B cell (primary cell): ENCODE measurements at regions not wholly inside any gene's neighbourhood (a gene's known extent, or its start where the extent isn't known, plus 50 kb on each side); places are given as distances from the start of the nearest gene placed in this dataset.

ENCODE experiments used
- ATAC-seq: fragments of 200-7000 bp; cut with Tn5 transposase; one replicate; pipeline ENCODE4 v1.10.0; 2021; ENCODE audit warnings: low read depth, mild to moderate bottlenecking, moderate number of reproducible peaks, moderate library complexity
- CTCF ChIA-PET: fragments of 350-600 bp; sonication (Branson Sonifier 250); formaldehyde crosslinking; loops from one replicate; lab custom pipeline; 2021; ENCODE audit warnings: antibody characterized with exemption, inconsistent platforms; lab: Charles Lee
- POLR2A ChIA-PET: fragments of 350-600 bp; sonication (Branson Sonifier 250); formaldehyde crosslinking; loops from one replicate; lab custom pipeline; 2021; ENCODE audit warnings: antibody characterized with exemption; lab: Charles Lee
- DNase-seq: peaks from one replicate; pipeline ENCODE4 v3.0.0; 2013
- H2AFZ ChIP-seq: 2 replicates; pipeline ENCODE4 v1.6.1; 2012; ENCODE audit warnings: mild to moderate bottlenecking, low read depth, low read length; ENCODE audit not compliant: insufficient read depth, poor library complexity, severe bottlenecking
- H3K27ac ChIP-seq, 2 donors: 1 replicate in 1 of 2; 2 replicates in 1 of 2; pipeline ENCODE4 v1.5.1; 2012 to 2013; ENCODE audit warnings: low read length in 2 of 2, mild to moderate bottlenecking in 2 of 2, moderate library complexity in 1 of 2
- H3K27me3 ChIP-seq, 4 experiments: fragments of 200-600 bp in 1 of 4; sonication (generic) in 1 of 4; replicated peaks in 1 of 4; 1 replicate in 2 of 4; 2 replicates in 2 of 4; pipeline versions ENCODE4 v1.6.1 to v1.7.0; 2013 to 2016; ENCODE audit warnings: low read length in 3 of 4, mild to moderate bottlenecking in 2 of 4, mixed read lengths in 1 of 4, moderate library complexity in 1 of 4; ENCODE audit not compliant: insufficient read depth in 4 of 4, control insufficient read depth in 3 of 4; ENCODE audit errors: control extremely low read depth in 1 of 4
- H3K36me3 ChIP-seq, 2 experiments: replicated peaks in 1 of 2; 1 replicate in 1 of 2; 2 replicates in 1 of 2; pipeline versions ENCODE4 v1.6.1 to v1.7.1; 2013; ENCODE audit warnings: low read length in 1 of 2; ENCODE audit not compliant: insufficient read depth in 2 of 2, control insufficient read depth in 1 of 2; ENCODE audit errors: control extremely low read depth in 1 of 2, extremely low read depth in 1 of 2
- H3K4me1 ChIP-seq, 2 donors: fragments of 200-600 bp in 1 of 2; sonication (generic) in 1 of 2; 1 replicate in 1 of 2; 2 replicates in 1 of 2; pipeline versions ENCODE4 v1.5.1 to v1.6.1; 2013 to 2017; ENCODE audit warnings: low read length in 2 of 2; ENCODE audit not compliant: control insufficient read depth in 2 of 2, insufficient read depth in 2 of 2
- H3K4me2 ChIP-seq: replicated peaks from 2 replicates; pipeline ENCODE3; 2012; ENCODE audit warnings: mild to moderate bottlenecking, low read depth, low read length; ENCODE audit not compliant: poor library complexity, severe bottlenecking
- H3K4me3 ChIP-seq, 5 experiments: fragments of 200-600 bp in 1 of 5; sonication (generic) in 1 of 5; 1 replicate in 3 of 5; 2 replicates in 2 of 5; pipeline versions ENCODE4 v1.5.1 to v1.7.0; 2011 to 2016; ENCODE audit warnings: low read length in 4 of 5, mild to moderate bottlenecking in 4 of 5, low read depth in 2 of 5, control low read depth in 1 of 5, moderate library complexity in 1 of 5; ENCODE audit not compliant: insufficient read depth in 1 of 5; ENCODE audit errors: control extremely low read depth in 1 of 5, extremely low read depth in 1 of 5
- H3K79me2 ChIP-seq: fragments of 200-600 bp; sonication (generic); one replicate; pipeline ENCODE4 v1.6.0; 2016; ENCODE audit warnings: low read length; ENCODE audit not compliant: control insufficient read depth, insufficient read depth
- H3K9ac ChIP-seq: fragments of 200-600 bp; sonication (generic); 2 replicates; pipeline ENCODE4 v1.6.1; 2017; ENCODE audit warnings: mild to moderate bottlenecking, low read length, moderate library complexity
- H3K9me3 ChIP-seq, 3 donors: one replicate each; pipeline versions ENCODE4 v1.6.1 to v1.7.1; 2013; ENCODE audit warnings: low read length in 2 of 3; ENCODE audit not compliant: control insufficient read depth in 2 of 3, insufficient read depth in 1 of 3; ENCODE audit errors: control extremely low read depth in 1 of 3
- H4K20me1 ChIP-seq: 2 replicates; pipeline ENCODE4 v1.6.0; 2012; ENCODE audit warnings: mild to moderate bottlenecking, low read length; ENCODE audit not compliant: insufficient read depth, control insufficient read depth, poor library complexity, severe bottlenecking
- H3K27ac Mint-ChIP-seq: one replicate; pipeline ENCODE4 v1.8.0; 2021; ENCODE audit warnings: mixed read lengths
- H3K27me3 Mint-ChIP-seq: one replicate; pipeline ENCODE4 v1.8.0; 2021; ENCODE audit warnings: mixed read lengths
- H3K4me1 Mint-ChIP-seq: one replicate; pipeline ENCODE4 v1.8.0; 2021; ENCODE audit warnings: mixed read lengths
- H3K4me3 Mint-ChIP-seq: one replicate; pipeline ENCODE4 v1.8.0; 2021; ENCODE audit warnings: mixed read lengths
- H3K9me3 Mint-ChIP-seq: one replicate; pipeline ENCODE4 v1.8.0; 2022; ENCODE audit warnings: mixed read lengths; ENCODE audit not compliant: insufficient read depth
- EZH2 ChIP-seq: IDR thresholded peaks from 2 replicates; pipeline ENCODE4 v1.6.1; 2012; ENCODE audit warnings: borderline replicate concordance, low read depth, mild to moderate bottlenecking, moderate library complexity, low read length; ENCODE audit not compliant: insufficient read depth, poor library complexity, severe bottlenecking
- WGBS: methylation state at CpG from one replicate; pipeline ENCODE4 v1.1.5; 2013; ENCODE audit warnings: missing lambda C conversion rate; ENCODE audit not compliant: insufficient coverage; 5-methylcytosine and 5-hydroxymethylcytosine counted together
- intact Hi-C: fragments of 100-400 bp; cut with micrococcal nuclease; formaldehyde crosslinking; loops from one replicate; pipeline ENCODE4 v1.10.0; 2022
- TF ChIP-seq, protein P1 (sequence below): fragments of 200-600 bp; IDR thresholded peaks from one replicate; pipeline ENCODE4 v1.8.0; 2022; ENCODE audit warnings: antibody characterized with exemption, mild to moderate bottlenecking

DNA sequence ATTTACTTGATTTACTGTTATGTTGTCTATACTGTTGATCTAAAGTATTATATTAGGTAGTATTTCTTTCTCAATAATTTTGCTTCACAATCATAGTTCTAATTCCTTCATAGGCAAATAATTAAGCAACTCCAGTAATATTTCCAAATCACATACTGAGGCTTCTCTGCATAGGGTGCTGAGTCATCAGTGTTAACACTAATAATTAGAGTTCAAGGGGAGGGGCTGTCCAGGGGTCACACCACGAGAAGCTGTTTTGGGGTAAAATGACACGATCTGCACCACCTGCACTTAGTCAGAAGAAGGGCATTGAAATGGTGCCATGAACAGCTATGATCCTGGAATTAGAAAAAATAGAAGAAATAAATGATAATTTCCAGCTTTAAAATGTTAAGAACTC, 1230.9 kb upstream of the SLC10A2 start:
- Mint-ChIP-seq H3K27me3 (no peaks in the 10 kb centered on the region), H3K4me3 (no peak overlapping the region), H3K4me1 (no peaks in the 10 kb centered on the region), H3K9me3 (no peaks in the 10 kb centered on the region), H3K27ac (no peak overlapping the region)
- H3K9me3 ChIP-seq = no peaks in the 10 kb centered on the region
- no peak overlapping the region for H3K9ac ChIP-seq
- H3K27ac ChIP-seq = no peak overlapping the region
- no peaks in the 10 kb centered on the region for H4K20me1 ChIP-seq
- H3K79me2 ChIP-seq = no peaks in the 10 kb centered on the region
- intact Hi-C loops = no loop called here
- no peak for TF ChIP-seq EZH2
- no peak for DNase-seq
- no peak overlapping the region for H3K4me3 ChIP-seq
- H3K4me2 ChIP-seq = no peak overlapping the region
- WGBS = 85% methylated on average over 2 of the region's 2 CpGs
- no peaks in the 10 kb centered on the region for H3K4me1 ChIP-seq
- no peaks in the 10 kb centered on the region for H3K36me3 ChIP-seq
- H3K27me3 ChIP-seq = no peaks in the 10 kb centered on the region
- POLR2A ChIA-PET = no interaction called here
- no peak overlapping the region for H2AFZ ChIP-seq
- CTCF ChIA-PET = no interaction called here
- no peak for ATAC-seq

- no peak for ATAC-seq
- Mint-ChIP-seq H3K27ac (no peak overlapping the region), H3K4me3 (no peak overlapping the region), H3K9me3 (no peaks in the 10 kb centered on the region), H3K4me1 (no peaks in the 10 kb centered on the region), H3K27me3 (no peaks in the 10 kb centered on the region)
- Histone ChIP-seq H3K36me3 (no peaks in the 10 kb centered on the region), H3K79me2 (no peaks in the 10 kb centered on the region), H2AFZ (no peak overlapping the region), H3K27ac (no peak overlapping the region), H3K4me2 (no peak overlapping the region), H3K4me3 (no peak overlapping the region), H3K4me1 (no peaks in the 10 kb centered on the region), H3K27me3 (no peaks in the 10 kb centered on the region), H3K9me3 (no peaks in the 10 kb centered on the region), H4K20me1 (no peaks in the 10 kb centered on the region), H3K9ac (no peak overlapping the region)
- ChIA-PET CTCF (no interaction called here), POLR2A (no interaction called here)
- WGBS = no CpG with 5 or more reads among the region's 1 CpG
- TF ChIP-seq, protein P1, sequence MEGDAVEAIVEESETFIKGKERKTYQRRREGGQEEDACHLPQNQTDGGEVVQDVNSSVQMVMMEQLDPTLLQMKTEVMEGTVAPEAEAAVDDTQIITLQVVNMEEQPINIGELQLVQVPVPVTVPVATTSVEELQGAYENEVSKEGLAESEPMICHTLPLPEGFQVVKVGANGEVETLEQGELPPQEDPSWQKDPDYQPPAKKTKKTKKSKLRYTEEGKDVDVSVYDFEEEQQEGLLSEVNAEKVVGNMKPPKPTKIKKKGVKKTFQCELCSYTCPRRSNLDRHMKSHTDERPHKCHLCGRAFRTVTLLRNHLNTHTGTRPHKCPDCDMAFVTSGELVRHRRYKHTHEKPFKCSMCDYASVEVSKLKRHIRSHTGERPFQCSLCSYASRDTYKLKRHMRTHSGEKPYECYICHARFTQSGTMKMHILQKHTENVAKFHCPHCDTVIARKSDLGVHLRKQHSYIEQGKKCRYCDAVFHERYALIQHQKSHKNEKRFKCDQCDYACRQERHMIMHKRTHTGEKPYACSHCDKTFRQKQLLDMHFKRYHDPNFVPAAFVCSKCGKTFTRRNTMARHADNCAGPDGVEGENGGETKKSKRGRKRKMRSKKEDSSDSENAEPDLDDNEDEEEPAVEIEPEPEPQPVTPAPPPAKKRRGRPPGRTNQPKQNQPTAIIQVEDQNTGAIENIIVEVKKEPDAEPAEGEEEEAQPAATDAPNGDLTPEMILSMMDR = no peak
- no peak for TF ChIP-seq EZH2
- intact Hi-C loops = no loop called here
- DNase-seq = no peak
Observed at GRCh38 chr13:104296286-104296685, 1230.1 kb upstream of the SLC10A2 start.
